ENCODE measurements at regions not wholly inside any gene's neighbourhood (a gene's known extent, or its start where the extent isn't known, plus 50 kb on each side); places are given as distances from the start of the nearest gene placed in this dataset.
"Not testable (repeated sequence)": the region's sequence is repeated elsewhere in the genome, so short reads cannot be mapped to it uniquely, and the experiment has no call there.

- not testable (repeated sequence) for DNase-seq (ENCODE audit: low read depth in 2 of 2)
Measured at GRCh38 chr6:9126034-9126433, 690.7 kb upstream of the SLC35B3 start.

- DNase-seq (ENCODE audit: low read depth in 2 of 2) = no peak
Measured at GRCh38 chr6:9121549-9121948, 686.2 kb upstream of the SLC35B3 start.

GRCh38 chr6:9116026-9116425, 680.7 kb upstream of the SLC35B3 start:
- DNase-seq (ENCODE audit: low read depth in 2 of 2) = peak in 1 of 2 experiments; percentile 55

DNA sequence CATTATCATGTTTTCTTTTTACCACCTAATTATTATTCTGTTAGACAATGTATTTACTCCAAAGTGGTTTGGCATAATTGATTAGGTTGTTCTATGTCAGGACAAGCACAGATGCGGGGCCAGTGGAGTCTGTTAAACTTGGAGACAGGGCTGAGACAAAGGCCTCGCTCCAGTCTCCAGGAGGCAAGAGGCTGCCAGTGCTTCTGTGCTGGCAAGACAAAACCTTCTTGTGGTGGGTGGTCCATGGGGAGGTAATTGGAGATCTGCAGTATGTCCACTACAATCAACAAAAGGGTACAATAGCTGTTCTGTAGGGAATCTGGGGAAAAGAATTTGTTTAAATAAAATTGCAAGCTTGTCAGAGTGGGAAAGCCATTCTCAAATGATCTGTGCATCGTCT, 677.2 kb upstream of the SLC35B3 start:
- DNase-seq (ENCODE audit: low read depth in 2 of 2) = no peak

DNA sequence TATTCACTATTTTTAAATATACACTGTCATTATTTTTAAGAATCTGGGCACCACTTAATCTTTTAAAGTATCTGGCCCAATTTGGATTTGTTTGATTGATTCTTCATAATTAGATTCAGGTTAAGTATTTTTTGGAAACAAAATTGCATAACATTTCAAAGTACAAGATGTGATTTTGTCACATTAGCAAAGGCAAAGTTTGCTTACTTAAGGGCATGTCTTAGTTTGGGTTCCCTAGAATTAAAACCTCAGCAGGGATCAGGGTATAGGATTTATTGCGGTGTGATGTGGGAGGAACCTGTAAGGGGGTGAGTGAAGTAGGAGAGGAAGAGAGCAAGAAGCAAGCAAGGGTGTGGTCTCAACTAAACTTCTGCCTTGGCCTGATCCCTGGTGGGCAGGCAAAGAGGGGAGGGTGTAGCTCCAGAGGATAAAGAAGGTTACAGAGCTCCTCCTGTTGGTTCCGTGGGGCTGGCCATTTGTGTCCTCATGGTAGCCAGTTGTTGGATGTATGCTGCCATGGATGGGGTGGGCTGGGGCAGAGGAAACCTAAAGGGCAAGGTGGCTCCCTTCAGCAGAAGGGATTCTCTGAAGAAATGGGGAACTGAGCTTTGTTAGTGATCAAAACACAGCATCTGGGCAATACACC, 668.7 kb upstream of the SLC35B3 start:
- no peak for DNase-seq (ENCODE audit: low read depth in 2 of 2)

- no peak for DNase-seq (ENCODE audit: low read depth in 2 of 2)
Measured at GRCh38 chr6:9101920-9102319, 666.6 kb upstream of the SLC35B3 start.

- no peak for DNase-seq (ENCODE audit: low read depth in 2 of 2)
Measured at GRCh38 chr6:9100869-9101580, 665.7 kb upstream of the SLC35B3 start.

- DNase-seq (ENCODE audit: low read depth in 2 of 2) = no peak
Measured at GRCh38 chr6:9095729-9096128, 660.4 kb upstream of the SLC35B3 start.

DNA sequence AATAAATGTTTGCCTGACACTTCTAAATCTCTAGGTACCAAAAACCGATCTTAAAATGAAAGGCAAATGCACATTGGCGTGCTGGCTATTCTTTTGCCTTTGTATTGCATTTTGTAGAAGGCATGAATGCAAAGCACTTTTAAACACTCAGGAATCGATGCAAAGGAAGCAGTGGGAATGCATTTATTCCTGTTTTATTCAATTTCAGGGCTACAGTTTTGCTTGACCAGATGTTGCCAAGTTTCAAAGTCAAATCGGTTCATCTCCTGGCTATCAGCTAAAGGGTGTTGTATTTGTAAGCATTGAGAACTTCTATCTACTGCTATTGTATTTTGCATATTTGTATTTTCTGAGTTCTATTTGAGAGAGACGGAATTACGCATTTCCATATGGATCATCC, 659.8 kb upstream of the SLC35B3 start:
- DNase-seq (ENCODE audit: low read depth in 2 of 2) = no peak

DNA sequence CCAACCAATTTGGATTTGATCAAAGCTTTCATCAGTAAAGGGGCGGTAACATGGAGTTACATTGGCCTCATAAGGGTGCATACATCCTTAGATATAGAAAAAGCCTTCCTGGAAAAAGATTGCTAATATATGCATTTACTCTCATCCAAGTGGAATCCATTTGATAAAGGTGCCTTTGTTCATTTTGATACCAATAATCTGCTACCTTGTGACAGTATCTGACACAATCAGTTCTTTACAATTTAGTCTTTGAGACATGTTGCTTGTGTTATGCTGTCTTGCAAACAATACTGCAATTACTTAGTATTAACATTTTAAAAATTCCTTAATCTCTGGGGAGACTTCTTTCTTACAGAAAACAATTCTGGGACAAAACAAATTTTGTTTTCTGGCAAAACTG, 654.4 kb upstream of the SLC35B3 start:
- no peak for DNase-seq (ENCODE audit: low read depth in 2 of 2)

GRCh38 chr6:9087470-9087869, 652.1 kb upstream of the SLC35B3 start:
- DNase-seq (ENCODE audit: low read depth in 2 of 2) = no peak

DNA sequence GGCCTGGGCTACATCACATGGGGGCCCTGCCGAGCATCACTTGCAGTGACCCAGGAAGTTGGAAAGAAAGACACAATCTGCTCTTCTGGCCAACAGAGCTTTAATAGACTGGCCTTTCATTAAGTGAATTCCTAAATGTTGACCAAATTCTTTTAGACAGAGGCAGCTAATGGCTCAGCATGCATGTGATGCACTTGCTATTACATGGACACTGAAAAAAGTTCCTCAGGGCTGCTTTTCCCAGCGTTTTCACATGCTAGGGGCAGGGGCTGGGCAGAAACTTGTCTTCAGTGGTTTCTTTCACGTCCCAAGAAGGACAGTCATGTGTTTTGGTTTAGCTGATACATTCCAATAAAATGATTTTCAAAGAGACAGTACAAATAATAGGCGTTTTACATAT, 651.0 kb upstream of the SLC35B3 start:
- no peak for DNase-seq (ENCODE audit: low read depth in 2 of 2)

DNA sequence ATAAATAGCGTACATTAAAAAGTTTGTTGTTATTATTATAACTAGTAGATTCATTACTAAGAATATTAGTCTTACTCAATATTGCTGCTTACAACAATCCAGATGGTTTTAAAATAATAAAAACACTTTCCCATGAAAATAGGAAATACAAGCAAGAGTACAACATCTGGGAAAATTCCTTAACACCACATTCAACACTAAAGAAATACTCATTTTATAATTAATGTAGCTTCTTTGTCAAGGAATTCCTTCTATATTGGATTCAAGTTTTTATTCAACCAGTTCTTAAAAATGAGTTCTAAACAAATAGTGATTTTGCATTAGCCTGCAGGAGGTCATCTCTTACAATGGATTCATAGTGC, 650.3 kb upstream of the SLC35B3 start:
- DNase-seq (ENCODE audit: low read depth in 2 of 2) = no peak

- no peak for DNase-seq (ENCODE audit: low read depth in 2 of 2)
Measured at GRCh38 chr6:9085054-9085708, 649.8 kb upstream of the SLC35B3 start.

DNA sequence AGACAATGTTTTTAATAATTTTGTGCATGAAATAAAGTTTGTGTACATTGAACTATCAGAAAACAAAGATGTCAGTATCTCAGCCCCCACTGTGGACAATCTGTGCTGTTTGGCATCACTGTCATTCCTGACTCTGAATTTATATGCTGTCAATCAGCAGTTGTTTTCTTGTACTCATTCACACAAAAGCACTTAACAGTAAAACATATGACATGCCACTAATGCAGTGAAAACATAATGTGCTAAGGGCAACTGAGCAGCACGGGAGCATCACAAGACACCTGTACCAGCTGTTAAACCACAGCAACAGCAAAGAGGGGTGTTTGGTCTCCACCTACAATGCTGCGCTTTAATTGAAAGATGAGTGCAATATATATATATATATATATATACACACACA, 647.8 kb upstream of the SLC35B3 start:
- no peak for DNase-seq (ENCODE audit: low read depth in 2 of 2)

- no peak for DNase-seq (ENCODE audit: low read depth in 2 of 2)
Measured at GRCh38 chr6:9066726-9067125, 631.4 kb upstream of the SLC35B3 start.

DNA sequence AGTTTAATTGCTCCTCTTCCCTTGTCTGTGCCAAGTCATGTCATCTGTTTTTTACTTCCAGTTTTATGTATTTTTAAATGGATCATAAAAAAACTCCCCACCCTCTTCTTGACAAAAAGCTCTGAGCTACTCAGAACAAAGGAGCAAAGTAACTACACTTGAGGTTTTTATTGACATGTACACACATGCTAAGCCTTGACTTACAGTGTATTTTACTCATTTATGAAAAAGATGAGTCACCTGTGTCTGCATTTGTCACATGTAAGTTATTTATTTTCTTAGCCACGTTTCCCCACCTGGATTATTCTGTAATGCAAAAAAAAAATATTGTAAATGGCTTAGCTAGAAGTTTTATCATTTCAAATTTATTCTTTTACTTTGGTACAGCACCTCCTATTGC, 628.8 kb upstream of the SLC35B3 start:
- no peak for DNase-seq (ENCODE audit: low read depth in 2 of 2)

- DNase-seq (ENCODE audit: low read depth in 2 of 2) = no peak
Measured at GRCh38 chr6:9062596-9062995, 627.3 kb upstream of the SLC35B3 start.

- no peak for DNase-seq (ENCODE audit: low read depth in 2 of 2)
Measured at GRCh38 chr6:9057937-9058336, 622.6 kb upstream of the SLC35B3 start.

GRCh38 chr6:9056556-9056955, 621.2 kb upstream of the SLC35B3 start:
- no peak for DNase-seq (ENCODE audit: low read depth in 2 of 2)

- no peak for DNase-seq (ENCODE audit: low read depth in 2 of 2)
Measured at GRCh38 chr6:9044426-9044825, 609.1 kb upstream of the SLC35B3 start.

DNA sequence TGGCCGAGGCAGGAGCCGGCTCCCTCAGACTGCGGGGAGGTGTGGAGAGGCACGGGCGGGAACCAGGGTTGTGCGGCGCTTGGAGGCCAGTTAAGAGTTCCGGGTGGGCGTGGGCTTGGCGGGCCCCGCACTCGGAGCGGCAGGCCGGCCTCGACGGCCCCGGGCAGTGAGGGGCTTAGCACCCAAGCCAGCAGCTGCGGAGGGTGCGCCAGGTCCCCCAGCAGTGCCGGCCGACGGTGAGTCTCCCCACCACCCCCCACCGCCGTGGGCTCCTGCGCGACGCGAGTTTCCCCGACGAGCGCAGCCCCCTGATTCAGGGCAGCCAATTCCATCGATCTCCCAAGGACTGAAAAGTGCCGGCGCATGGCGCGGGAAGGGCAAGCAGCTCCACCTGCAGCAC, 605.4 kb upstream of the SLC35B3 start:
- DNase-seq (ENCODE audit: low read depth in 2 of 2) = no peak

- DNase-seq (ENCODE audit: low read depth in 2 of 2) = no peak
Measured at GRCh38 chr6:9039258-9039657, 603.9 kb upstream of the SLC35B3 start.
